GM12873 (cell line): ENCODE measurements at regions not wholly inside any gene's neighbourhood (a gene's known extent, or its start where the extent isn't known, plus 50 kb on each side); places are given as distances from the start of the nearest gene placed in this dataset.

ENCODE experiments used
- TF ChIP-seq, protein P1 (sequence below): IDR thresholded peaks from 2 replicates; pipeline ENCODE4 v1.5.1; 2012; ENCODE audit warnings: low read depth, mild to moderate bottlenecking, moderate library complexity, low read length, control low read depth; ENCODE audit not compliant: insufficient read depth; ENCODE audit errors: missing control alignments

DNA sequence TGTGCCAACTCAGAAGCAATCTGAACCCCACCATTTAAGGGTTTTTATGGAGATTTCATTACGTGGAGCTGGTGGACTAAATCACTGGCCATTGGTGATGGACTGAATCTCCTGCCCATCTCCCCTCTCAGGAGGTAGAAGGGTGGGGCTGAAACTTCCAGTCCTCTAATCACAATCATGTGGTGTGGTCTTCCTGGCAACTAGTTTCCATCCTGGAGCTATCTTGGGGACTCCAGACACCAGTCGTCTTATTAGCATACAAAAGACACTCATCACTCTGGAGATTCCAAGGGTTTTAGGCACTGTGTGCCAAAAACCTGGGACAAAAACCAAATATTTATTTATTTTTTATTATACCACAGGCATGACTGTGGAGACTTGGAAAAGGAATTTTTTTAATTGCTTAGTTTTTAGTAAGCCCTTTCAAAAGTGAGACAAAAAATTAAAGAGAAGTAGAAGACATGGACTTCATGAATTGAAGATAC, 203.6 kb downstream of the WNT5A start:
- TF ChIP-seq, protein P1, sequence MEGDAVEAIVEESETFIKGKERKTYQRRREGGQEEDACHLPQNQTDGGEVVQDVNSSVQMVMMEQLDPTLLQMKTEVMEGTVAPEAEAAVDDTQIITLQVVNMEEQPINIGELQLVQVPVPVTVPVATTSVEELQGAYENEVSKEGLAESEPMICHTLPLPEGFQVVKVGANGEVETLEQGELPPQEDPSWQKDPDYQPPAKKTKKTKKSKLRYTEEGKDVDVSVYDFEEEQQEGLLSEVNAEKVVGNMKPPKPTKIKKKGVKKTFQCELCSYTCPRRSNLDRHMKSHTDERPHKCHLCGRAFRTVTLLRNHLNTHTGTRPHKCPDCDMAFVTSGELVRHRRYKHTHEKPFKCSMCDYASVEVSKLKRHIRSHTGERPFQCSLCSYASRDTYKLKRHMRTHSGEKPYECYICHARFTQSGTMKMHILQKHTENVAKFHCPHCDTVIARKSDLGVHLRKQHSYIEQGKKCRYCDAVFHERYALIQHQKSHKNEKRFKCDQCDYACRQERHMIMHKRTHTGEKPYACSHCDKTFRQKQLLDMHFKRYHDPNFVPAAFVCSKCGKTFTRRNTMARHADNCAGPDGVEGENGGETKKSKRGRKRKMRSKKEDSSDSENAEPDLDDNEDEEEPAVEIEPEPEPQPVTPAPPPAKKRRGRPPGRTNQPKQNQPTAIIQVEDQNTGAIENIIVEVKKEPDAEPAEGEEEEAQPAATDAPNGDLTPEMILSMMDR = no peak

DNA sequence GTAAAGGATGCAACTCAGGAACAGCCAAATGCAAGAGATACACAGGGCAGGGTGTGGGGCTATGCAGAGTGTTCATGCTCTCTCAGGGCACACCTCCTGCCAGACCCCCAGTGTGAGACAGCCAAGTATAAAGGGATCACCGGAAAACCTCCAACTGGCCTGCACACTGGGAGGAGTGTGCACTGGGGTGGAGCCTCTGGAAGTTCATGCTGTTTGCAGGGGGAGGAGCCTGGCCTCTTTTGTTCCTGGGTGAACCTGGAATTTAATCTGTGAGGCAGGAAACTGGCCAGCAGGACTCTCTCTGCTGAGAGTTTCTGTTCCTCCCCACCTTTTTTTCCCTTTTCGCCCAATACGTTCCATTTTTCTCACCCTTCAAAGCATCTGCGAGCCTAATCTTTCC, 204.1 kb downstream of the WNT5A start:
- TF ChIP-seq, protein P1 = no peak

DNA sequence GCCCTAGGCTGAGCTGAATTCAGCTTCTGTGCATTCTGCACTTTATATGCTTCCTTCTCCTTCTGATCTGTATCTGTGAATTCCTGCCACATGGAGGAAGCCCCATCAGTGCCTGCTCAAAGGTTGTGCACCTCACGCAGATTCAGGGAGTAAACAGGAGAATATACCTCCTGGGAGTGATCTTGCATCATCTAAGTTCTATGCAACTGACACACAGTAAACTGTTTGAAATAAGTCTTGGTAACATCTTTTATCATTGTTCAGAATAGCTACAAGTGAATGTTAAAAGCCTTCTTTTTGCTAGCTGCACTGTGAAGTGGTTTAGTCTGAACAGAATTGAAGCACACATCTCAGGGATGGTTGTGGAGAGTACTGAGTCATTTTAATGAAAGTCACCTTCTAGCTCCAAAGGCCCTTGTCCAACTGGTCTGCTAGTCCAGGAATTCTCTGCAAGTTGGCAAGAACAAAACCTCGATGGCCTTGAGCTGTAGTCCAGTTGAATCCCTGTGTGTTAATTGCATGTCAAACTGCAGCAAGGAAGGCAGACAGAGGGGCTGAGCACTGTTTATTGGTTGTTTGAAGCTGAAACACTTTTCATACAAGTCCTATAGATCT, 215.0 kb downstream of the WNT5A start:
- TF ChIP-seq, protein P1 = no peak

DNA sequence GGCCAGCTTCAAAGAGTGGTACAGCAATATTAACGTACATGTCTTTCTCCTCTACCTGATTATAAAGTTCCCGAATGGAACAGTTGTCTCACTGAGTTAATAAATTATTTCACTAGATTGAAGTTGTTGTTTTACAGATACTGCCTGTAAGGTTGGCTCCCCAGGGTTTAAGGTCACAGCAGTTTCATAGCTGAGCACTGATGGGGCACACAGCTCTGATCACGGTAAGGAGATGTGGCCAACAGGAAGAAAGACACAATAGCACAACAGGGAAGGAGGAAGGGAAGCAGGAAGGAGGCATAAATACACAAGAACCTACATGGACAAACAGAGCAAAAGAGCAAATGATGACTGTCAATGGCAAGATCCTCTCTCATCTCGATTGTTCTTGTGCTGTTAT, 215.6 kb downstream of the WNT5A start:
- TF ChIP-seq, protein P1 = no peak

DNA sequence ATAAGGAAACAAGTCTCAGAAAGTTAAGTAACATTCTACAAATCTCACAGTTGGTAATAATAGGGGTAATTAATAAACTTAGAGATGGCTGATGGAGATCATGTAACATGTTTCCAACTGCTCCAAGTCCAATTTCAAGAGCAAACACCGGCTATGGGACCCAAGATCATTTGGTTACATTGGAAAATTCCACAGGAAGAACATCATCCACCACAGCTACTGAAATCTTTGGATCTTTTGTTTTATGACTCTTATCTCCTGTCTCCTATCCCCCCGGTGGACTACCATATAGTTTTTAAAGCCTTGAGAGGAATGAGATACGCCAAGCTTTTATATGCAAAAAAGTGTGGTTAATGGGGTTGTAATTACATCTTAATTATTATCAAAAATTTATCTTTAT, 216.1 kb downstream of the WNT5A start:
- TF ChIP-seq, protein P1 = no peak

DNA sequence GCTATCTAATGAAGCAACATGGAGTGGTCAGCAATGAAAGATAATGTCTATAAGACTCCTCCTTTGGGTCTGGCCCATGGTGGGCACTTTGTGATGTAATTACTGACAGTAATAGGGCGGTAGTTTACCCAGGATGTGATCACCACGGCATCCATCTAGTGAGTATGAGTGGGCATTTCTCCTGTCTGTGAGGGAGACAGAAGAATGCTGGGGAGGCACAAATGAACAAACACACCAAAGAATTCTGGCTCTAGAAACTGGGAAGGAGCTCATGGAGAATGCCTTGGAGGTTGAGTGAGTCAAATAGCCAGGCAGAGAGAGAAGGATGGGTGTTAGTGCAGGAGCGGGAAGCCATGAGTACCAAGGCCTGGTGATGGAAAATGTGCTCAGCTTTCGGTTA, 217.5 kb downstream of the WNT5A start:
- TF ChIP-seq, protein P1 = no peak

DNA sequence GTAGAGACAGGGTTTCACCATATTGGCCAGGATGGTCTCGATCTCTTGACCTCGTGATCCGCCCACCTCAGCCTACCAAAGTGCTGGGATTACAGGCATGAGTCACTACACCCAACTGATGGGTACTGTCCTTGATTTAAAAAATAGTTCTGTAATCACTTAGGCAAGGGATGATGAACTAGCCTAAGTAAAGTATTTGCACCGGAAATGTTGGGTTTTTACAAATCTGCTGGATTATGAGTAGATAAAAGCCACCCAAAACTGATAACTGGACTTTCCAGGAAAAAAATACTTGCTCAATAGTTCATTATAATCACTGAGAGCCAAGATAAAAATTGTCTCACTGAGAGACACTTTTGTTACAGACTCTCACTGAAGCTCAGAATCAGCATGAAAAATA, 218.0 kb downstream of the WNT5A start:
- TF ChIP-seq, protein P1 = no peak
